ENCODE measurements at regions not wholly inside any gene's neighbourhood (a gene's known extent, or its start where the extent isn't known, plus 50 kb on each side); places are given as distances from the start of the nearest gene placed in this dataset.

- no peaks in the 10 kb centered on the region for H3K4me1 ChIP-seq (ENCODE audit: control insufficient read depth in 5 of 5, insufficient read depth in 5 of 5, low read length in 5 of 5)
- no peaks in the 10 kb centered on the region for H3K36me3 ChIP-seq (ENCODE audit: control insufficient read depth in 4 of 4, insufficient read depth in 4 of 4, low read length in 4 of 4)
- H3K9me3 ChIP-seq (ENCODE audit: control insufficient read depth in 4 of 4, insufficient read depth in 3 of 4, low read length in 3 of 4), result no peaks in the 10 kb centered on the region
- no peak overlapping the region for H3K4me3 ChIP-seq
- TF ChIP-seq CTCF (IDR thresholded peaks at IDR 0.05; ENCODE audit: control extremely low read depth, extremely low read depth), result no peak
- ATAC-seq (ENCODE audit: insufficient read depth, low FRiP score) (no peak), DNase-seq (no peak)
- WGBS, 2 donors, result 54 to 56% methylated on average over 2 of the region's 2 CpGs
- no peak overlapping the region for H3K9ac ChIP-seq (ENCODE audit: insufficient read depth in 1 of 2, low read length in 2 of 2)
- H3K27me3 ChIP-seq (ENCODE audit: control insufficient read depth in 3 of 3, insufficient read depth in 3 of 3, low read length in 2 of 3), result no peaks in the 10 kb centered on the region
- H3K27ac ChIP-seq (ENCODE audit: low read depth in 1 of 2, low read length in 1 of 2), result no peak overlapping the region
Measured at GRCh38 chr18:30828700-30829099, 213.8 kb downstream of the DSC3 start.

GRCh38 chr18:30819619-30820018 is 222.9 kb downstream of the DSC3 start:
- Histone ChIP-seq H3K27me3 (ENCODE audit: control insufficient read depth in 3 of 3, insufficient read depth in 3 of 3, low read length in 2 of 3) (no peaks in the 10 kb centered on the region), H3K9me3 (ENCODE audit: control insufficient read depth in 4 of 4, insufficient read depth in 3 of 4, low read length in 3 of 4) (no peaks in the 10 kb centered on the region), H3K9ac (ENCODE audit: insufficient read depth in 1 of 2, low read length in 2 of 2) (no peak overlapping the region), H3K4me1 (ENCODE audit: control insufficient read depth in 5 of 5, insufficient read depth in 5 of 5, low read length in 5 of 5) (no peaks in the 10 kb centered on the region), H3K27ac (ENCODE audit: low read depth in 1 of 2, low read length in 1 of 2) (no peak overlapping the region), H3K4me3 (no peak overlapping the region), H3K36me3 (ENCODE audit: control insufficient read depth in 4 of 4, insufficient read depth in 4 of 4, low read length in 4 of 4) (no peaks in the 10 kb centered on the region)
- no peak for TF ChIP-seq CTCF (IDR thresholded peaks at IDR 0.05; ENCODE audit: control extremely low read depth, extremely low read depth)
- 92 to 94% methylated on average over 7 of the region's 7 CpGs for WGBS, 2 donors
- DNase-seq (no peak), ATAC-seq (ENCODE audit: insufficient read depth, low FRiP score) (no peak)

- DNase-seq (no peak), ATAC-seq (ENCODE audit: insufficient read depth, low FRiP score) (no peak)
- WGBS, 2 donors, result 44 to 57% methylated on average over 1 of the region's 1 CpG
- Histone ChIP-seq H3K27me3 (ENCODE audit: control insufficient read depth in 3 of 3, insufficient read depth in 3 of 3, low read length in 2 of 3) (no peaks in the 10 kb centered on the region), H3K4me3 (no peak overlapping the region), H3K9me3 (ENCODE audit: control insufficient read depth in 4 of 4, insufficient read depth in 3 of 4, low read length in 3 of 4) (no peaks in the 10 kb centered on the region), H3K36me3 (ENCODE audit: control insufficient read depth in 4 of 4, insufficient read depth in 4 of 4, low read length in 4 of 4) (no peaks in the 10 kb centered on the region), H3K4me1 (ENCODE audit: control insufficient read depth in 5 of 5, insufficient read depth in 5 of 5, low read length in 5 of 5) (peaks cover 0 to 6% (median 0%) of the 10 kb centered on the region in 5 donors), H3K9ac (ENCODE audit: insufficient read depth in 1 of 2, low read length in 2 of 2) (no peak overlapping the region), H3K27ac (ENCODE audit: low read depth in 1 of 2, low read length in 1 of 2) (no peak overlapping the region)
- no peak for TF ChIP-seq CTCF (IDR thresholded peaks at IDR 0.05; ENCODE audit: control extremely low read depth, extremely low read depth)
Measured at GRCh38 chr18:30814446-30814845, 228.1 kb downstream of the DSC3 start.

GRCh38 chr18:30811580-30811979 is 231.0 kb downstream of the DSC3 start:
- 79 to 87% methylated on average over 2 of the region's 2 CpGs for WGBS, 2 donors
- H3K9me3 ChIP-seq (ENCODE audit: control insufficient read depth in 4 of 4, insufficient read depth in 3 of 4, low read length in 3 of 4), result no peaks in the 10 kb centered on the region
- H3K4me3 ChIP-seq, result no peak overlapping the region
- TF ChIP-seq CTCF (IDR thresholded peaks at IDR 0.05; ENCODE audit: control extremely low read depth, extremely low read depth), result no peak
- DNase-seq, result no peak
- no peak overlapping the region for H3K27ac ChIP-seq (ENCODE audit: low read depth in 1 of 2, low read length in 1 of 2)
- ATAC-seq (ENCODE audit: insufficient read depth, low FRiP score), result no peak
- no peak overlapping the region for H3K9ac ChIP-seq (ENCODE audit: insufficient read depth in 1 of 2, low read length in 2 of 2)
- peaks cover 0 to 6% (median 0%) of the 10 kb centered on the region in 5 donors for H3K4me1 ChIP-seq (ENCODE audit: control insufficient read depth in 5 of 5, insufficient read depth in 5 of 5, low read length in 5 of 5)
- H3K36me3 ChIP-seq (ENCODE audit: control insufficient read depth in 4 of 4, insufficient read depth in 4 of 4, low read length in 4 of 4), result no peaks in the 10 kb centered on the region
- no peaks in the 10 kb centered on the region for H3K27me3 ChIP-seq (ENCODE audit: control insufficient read depth in 3 of 3, insufficient read depth in 3 of 3, low read length in 2 of 3)

Measured in lung (tissue), 11 donors.